Activated T-helper 9 cell treated with anti-CD3 and anti-CD28 coated beads, Interleukin-2, amount 50 U/mL, for 16 hours (primary cell): ENCODE measurements at regions not wholly inside any gene's neighbourhood (a gene's known extent, or its start where the extent isn't known, plus 50 kb on each side); places are given as distances from the start of the nearest gene placed in this dataset.
"Not testable (repeated sequence)": the region's sequence is repeated elsewhere in the genome, so short reads cannot be mapped to it uniquely, and the experiment has no call there.

Source experiments
- DNase-seq: peaks from one replicate; pipeline ENCODE4 v3.0.0-alpha.2; 2020; ENCODE audit warnings: low read depth

GRCh38 chr5:152178350-152178699, 226.8 kb downstream of the NMUR2 start:
- no peak for DNase-seq

GRCh38 chr5:152177626-152178349, 227.3 kb downstream of the NMUR2 start:
- no peak for DNase-seq

GRCh38 chr5:152171888-152172287, 233.2 kb downstream of the NMUR2 start:
- DNase-seq = no peak

- DNase-seq = no peak
Measured at GRCh38 chr5:152170350-152170749, 234.7 kb downstream of the NMUR2 start.

GRCh38 chr5:152164860-152165259, 240.2 kb upstream of the GLRA1 start:
- no peak for DNase-seq

GRCh38 chr5:152159894-152160293, 235.2 kb upstream of the GLRA1 start:
- not testable (repeated sequence) for DNase-seq

- DNase-seq = not testable (repeated sequence)
Measured at GRCh38 chr5:152154452-152154851, 229.8 kb upstream of the GLRA1 start.

GRCh38 chr5:152151940-152152339, 227.3 kb upstream of the GLRA1 start:
- DNase-seq = no peak

GRCh38 chr5:152151113-152151512, 226.5 kb upstream of the GLRA1 start:
- DNase-seq = no peak

- no peak for DNase-seq
Measured at GRCh38 chr5:152147286-152147685, 222.6 kb upstream of the GLRA1 start.

GRCh38 chr5:152146566-152146965, 221.9 kb upstream of the GLRA1 start:
- no peak for DNase-seq

- no peak for DNase-seq
Measured at GRCh38 chr5:152144556-152144955, 219.9 kb upstream of the GLRA1 start.

- DNase-seq = no peak
Measured at GRCh38 chr5:152144030-152144429, 219.4 kb upstream of the GLRA1 start.

- DNase-seq = peak; percentile 34
Measured at GRCh38 chr5:152142840-152143469, 218.3 kb upstream of the GLRA1 start.

GRCh38 chr5:152140347-152140746, 215.7 kb upstream of the GLRA1 start:
- no peak for DNase-seq

- no peak for DNase-seq
Measured at GRCh38 chr5:152137063-152137462, 212.4 kb upstream of the GLRA1 start.

GRCh38 chr5:152136321-152136720, 211.7 kb upstream of the GLRA1 start:
- no peak for DNase-seq

- DNase-seq = no peak
Measured at GRCh38 chr5:152135827-152136226, 211.2 kb upstream of the GLRA1 start.

GRCh38 chr5:152125661-152126205, 201.1 kb upstream of the GLRA1 start:
- DNase-seq = no peak

- no peak for DNase-seq
Measured at GRCh38 chr5:152124409-152125041, 199.9 kb upstream of the GLRA1 start.

- no peak for DNase-seq
Measured at GRCh38 chr5:152118676-152119470, 194.2 kb upstream of the GLRA1 start.

GRCh38 chr5:152116934-152117333, 192.3 kb upstream of the GLRA1 start:
- no peak for DNase-seq
